ENCODE measurements at regions not wholly inside any gene's neighbourhood (a gene's known extent, or its start where the extent isn't known, plus 50 kb on each side); places are given as distances from the start of the nearest gene placed in this dataset.

DNA sequence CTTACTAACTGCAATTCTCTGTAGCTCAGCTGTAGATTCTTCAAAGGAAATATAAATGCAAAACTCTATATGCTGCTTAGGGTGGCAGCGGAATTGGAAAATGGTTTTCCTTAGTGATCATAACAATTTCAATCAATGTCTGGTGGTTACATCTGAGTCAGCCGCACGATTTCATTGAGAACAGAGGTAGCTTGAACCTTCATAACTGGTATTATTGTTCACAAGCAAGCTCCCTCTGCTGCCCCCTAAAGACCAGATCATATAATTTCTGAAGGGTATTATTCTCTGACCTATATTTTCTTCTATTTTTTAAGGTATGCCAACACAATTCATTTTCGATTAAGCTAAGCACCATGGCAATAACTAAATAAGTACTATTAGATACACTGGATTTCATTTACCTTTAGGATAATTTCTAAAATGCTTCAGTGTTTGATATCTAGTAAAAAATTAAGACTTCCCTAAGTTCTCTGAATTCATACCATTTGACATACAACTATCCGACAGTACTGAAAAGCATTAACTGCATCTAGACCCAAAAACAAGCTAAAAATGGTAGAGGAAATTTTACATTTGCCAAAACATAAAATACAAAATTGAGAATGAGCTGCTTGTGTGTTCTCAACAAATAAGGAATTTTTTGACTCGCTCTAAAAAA is 181.1 kb upstream of the SPEF2 start:
- peak in 2 of 3 experiments; percentile 24 to 48; a peak in 1 of 4 replicates for TF ChIP-seq CTCF (IDR thresholded peaks at IDR 0.05; ENCODE audit: control extremely low read depth in 1 of 3, insufficient read depth in 1 of 3, low read depth in 1 of 3, low read length in 3 of 3)
- no peak for TF ChIP-seq MAFK (IDR thresholded peaks at IDR 0.05; ENCODE audit: low read depth, low read length)
- no peak for TF ChIP-seq TCF12 (IDR thresholded peaks at IDR 0.05; ENCODE audit: low read depth, low read length)

Measured in H1 (cell line).